ENCODE measurements at regions not wholly inside any gene's neighbourhood (a gene's known extent, or its start where the extent isn't known, plus 50 kb on each side); places are given as distances from the start of the nearest gene placed in this dataset.
A peak's percentile ranks its signal among the peaks of the same experiment; 100 is the strongest.
"Not testable (repeated sequence)": the region's sequence is repeated elsewhere in the genome, so short reads cannot be mapped to it uniquely, and the experiment has no call there.

DNA sequence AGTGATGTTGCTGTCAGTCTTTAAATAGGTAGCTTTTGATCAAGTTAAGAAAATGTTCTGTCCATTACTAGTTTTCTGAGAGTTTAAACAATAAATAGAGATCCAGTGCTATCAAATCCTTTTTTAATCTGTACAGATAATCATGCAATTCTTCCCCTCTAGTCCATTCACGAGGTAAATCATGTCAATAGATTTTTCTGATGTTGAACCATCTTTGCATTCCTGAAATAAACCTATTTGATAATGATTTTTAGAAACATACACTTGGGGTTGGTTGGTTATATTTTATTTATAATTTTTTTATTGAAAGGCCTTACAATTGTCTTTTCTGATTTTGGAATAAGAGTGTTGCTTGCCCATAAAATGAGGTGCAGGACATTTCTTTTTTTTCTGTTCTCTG, 95.0 kb downstream of the FAM53A start:
- DNase-seq (ENCODE audit: low spot score) = no peak

DNA sequence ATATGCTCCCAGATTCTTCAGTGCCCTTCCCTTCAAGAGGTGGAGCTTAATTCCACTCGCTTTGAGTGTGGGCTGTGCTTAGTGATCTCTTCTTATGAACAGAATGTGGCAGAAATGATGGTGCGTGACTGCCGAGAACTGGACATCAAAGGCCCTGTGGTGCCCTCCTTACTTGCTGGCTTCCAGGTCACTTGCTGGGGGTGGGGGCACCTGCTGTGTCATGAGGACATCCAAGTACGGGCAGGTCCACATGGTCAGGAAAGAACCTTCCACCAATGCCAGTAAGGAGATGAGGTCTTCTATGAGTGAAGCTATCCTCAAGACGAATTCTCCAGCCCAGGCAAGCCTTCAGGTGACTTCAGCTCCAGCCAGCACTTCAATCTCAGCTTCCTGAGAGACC, 95.8 kb downstream of the FAM53A start:
- DNase-seq (ENCODE audit: low spot score) = no peak

DNA sequence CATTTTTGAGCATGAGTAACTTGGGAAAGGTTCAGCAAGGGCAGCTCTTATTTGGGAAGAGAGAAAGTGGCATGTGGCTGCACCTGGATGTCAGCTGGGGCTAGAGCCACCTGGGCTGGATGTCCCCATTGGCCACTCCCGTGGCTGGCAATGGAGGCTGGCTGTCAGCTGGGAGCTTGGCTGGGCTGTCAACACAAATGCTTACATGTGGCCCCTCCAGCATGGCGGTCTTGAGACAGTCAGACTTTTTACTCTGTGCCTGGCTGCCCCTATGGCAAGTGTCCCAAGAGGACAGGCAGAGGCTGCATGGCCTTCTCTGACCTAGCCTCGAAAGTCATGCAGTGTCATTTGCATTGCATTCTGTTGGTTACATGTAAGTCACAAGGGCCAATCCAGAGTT, 99.6 kb downstream of the FAM53A start:
- no peak for DNase-seq (ENCODE audit: low spot score)

DNA sequence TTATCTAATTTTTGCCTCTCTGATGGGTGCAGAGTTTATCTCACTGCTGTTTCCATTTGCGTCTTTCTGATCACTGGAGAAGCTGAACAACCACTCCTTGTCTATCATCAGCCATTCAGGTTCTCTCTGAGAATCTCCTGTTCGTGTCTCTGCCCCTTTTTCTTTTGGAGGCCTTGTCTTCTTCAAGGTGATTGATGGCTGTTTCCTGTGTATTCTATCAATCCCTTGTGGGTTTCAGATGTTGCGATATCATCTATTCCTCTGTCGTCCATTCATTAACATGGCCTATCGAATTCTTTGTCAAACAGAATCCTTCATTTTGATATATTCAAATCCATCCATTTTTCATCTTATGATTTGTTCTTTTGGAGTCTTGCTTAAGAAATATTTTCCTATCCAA, 100.3 kb downstream of the FAM53A start:
- no peak for DNase-seq (ENCODE audit: low spot score)

DNA sequence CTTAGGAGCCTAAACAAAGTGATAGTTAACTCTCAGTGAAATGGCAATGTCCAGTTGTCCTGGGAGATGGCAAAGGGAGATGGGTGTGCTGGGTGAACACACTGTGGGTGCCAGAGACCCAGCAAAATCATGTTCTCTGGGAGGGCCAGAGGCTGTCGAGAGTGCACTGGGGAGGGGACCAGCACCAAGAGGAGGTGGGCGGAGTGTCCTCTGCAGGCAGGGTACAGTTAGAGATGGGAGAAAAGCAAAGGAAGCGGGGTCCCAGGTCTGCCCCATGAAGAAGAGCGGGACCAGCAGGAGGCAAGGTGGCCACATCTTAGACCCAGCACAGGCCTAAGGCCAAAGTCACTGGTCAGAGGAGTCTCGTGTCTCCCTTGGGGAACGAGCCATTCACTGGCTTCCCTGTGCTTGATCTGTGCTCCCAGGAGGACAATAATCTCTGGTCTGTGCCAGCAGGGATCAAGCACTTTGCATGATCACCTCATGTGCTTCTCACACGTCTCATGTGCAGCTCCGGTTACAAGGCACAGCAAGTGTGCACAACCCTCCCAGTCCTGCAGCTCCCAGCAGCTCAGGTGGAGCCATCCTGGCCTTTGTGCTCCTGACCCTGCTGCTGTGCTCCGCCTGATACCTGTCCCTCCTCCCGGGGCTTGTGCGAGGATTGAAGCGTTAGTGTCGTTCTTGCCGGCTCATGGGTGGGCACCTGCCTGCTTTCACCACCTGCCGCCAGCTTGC, 100.9 kb downstream of the FAM53A start:
- DNase-seq (ENCODE audit: low spot score) = no peak

DNA sequence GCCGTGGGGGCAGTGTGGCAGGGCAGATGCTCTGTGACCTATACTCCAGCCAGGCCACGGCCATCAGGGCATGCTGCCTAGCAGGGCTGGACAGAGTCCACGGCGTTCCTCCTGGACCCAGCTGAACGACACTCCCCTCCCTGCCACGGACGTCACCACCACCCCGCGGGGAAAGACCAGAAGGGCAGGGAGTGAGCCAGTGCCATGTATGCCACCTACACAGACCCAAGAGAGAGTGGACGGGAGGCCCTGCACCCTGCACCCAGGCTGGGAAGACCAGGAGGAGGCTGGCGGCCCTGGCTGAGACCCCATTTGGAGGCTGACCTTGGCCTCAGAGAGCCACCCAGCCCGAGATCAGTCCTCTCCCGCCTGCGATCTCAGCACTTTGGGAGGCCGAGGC, 101.9 kb downstream of the FAM53A start:
- DNase-seq (ENCODE audit: low spot score) = no peak

DNA sequence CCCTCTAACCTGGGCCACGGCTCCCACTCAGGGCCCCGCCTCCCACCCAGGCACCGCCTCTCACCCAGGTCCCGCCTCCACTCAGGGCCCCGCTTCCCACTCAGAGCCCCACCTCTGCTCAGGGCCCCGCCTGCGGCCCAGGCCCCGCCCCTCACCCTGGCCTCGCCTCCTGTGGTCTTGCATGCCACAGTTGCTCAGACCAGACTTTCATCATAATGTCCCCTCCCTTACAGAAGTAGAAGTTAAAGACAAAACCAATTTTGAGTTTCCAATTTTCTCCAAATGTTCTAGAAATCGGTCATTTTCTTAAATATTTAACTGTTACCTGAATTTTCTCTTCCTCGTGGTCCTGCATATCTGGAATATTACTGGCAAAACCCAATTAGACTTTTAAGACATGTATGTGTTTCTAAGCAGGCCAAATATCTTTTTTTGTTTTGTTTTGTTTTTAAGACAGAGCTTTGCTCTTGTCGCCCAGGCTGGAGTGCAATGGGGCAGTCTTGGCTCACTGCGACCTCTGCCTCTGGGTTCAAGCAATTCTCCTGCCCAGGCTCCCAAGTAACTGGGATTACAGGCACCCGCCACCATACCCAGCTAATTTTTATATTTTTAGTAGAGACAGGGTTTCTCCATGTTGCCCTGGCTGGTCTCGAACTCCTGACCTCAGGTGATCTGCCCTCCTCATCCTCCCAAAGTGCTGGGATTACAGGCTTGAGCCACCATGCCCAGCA, 102.8 kb downstream of the FAM53A start:
- peak; percentile 89 for DNase-seq (ENCODE audit: low spot score)

DNA sequence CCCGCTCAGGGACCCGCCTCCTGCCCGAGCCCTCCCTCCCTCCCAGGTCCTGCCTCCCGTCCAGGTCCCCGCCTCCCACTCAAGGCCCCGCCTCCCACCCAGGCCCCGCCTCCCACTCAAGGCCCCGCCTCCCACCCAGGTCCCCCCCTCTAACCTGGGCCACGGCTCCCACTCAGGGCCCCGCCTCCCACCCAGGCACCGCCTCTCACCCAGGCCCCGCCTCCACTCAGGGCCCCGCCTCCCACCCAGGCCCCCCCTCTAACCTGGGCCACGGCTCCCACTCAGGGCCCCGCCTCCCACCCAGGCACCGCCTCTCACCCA, 103.5 kb downstream of the FAM53A start:
- not testable (repeated sequence) for DNase-seq (ENCODE audit: low spot score)

DNA sequence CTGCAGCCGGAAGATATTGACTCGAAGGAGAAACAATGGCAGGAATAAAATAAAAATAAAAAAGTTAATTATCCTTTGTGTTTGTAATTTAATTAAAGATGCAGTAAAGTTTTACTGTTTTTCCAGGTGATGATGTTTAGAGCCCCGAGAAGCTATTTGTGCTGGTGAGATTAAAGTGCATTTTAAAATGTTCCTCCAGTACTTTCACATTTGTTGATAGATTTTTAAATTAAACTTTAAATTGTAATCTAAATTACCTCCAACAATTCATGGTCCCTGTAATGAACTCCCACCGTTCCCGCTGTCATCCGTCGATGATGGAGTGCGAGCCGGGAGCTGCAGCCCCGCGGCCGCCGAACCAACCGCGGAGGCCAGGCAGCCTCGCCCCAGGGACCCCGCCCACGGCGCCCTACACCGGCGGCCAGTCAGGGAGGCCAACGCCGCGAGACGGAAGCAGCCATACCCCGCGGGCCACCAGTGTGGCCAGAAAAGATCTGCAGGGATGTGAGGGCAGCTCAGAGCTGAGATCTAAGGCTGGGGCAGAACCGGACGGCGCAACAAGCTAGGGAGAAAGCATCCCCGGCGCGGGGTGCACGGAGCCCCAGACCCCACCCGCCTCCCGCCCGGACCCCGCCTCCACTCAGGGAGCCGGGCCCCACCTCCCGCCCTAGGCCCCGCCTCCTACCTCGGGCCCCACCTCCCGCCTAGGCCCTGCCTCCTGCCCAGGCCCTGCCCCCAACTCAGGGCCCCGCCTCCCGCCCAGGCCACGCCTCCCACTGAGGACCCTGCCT, 104.0 kb downstream of the FAM53A start:
- DNase-seq (ENCODE audit: low spot score) = peak; percentile 93

DNA sequence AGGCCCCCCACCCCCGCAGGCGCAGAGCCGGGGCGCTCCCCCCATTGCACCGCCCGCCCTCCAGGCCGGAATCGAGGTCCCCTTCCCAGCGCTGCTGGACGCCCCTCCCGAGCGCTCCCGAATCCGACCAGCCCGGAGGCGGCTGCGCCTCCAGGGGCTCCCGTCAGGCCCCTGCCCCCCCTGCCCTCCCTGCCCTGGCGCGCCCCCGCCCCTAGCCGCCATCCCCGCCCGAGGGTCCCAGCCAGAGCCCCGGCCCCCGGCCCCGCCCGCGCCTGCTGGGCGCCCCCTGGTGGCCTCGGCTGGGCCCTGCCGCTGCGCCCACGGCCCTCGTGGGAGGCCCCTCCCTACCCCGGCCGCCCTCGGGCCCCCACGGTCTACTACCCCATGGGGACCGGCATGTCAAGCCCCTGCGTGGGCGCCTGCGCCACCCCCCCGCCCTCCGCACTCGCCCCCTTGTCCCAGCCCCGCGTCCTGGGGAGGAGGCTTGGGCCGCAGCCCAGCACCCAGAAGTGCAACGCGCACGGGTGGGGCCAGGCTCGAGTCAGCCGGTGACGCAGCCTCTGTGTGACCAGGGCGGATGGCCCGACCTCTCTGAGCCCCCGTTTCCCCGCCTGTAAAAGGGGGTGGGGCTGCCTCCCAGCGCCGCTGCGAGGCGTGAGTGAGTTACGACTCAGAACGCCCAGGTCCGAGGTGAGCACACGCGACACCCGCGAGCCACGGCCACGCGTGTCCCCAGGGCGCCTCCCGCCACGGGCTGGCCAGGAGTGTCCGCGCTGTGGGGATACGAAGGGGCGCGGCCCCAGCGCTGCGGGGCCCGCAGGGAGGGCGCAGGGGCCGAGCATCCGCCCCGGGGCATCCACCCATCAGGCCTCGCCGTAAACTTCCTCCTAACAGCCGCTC, 104.9 kb downstream of the FAM53A start:
- DNase-seq (ENCODE audit: low spot score) = peak; percentile 69

DNA sequence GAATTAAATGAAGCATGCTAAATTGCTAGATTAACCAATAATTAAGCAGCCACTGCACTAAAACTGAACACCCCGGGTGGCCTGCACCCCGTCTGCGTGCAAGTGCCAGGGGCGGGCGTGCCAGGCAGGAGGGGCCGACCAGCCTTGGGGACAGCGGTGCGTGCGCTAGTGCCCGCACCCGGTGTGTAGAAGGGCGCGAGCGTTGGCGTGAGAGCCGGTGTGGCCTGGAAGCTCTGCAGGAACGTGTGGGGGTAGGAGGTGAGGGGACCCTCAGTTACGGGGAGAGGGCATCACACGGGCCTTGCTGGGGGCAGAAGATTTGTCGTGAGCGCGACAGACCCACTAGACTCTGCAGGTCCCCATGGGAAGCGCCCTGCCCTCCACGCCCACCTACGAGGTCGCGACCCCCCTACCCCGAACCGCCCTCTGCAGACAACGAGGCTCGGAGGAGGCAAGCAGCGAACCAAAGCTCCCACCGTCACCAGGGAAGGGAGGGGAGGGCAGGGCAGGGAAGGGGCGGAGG, 105.8 kb downstream of the FAM53A start:
- no peak for DNase-seq (ENCODE audit: low spot score)

DNA sequence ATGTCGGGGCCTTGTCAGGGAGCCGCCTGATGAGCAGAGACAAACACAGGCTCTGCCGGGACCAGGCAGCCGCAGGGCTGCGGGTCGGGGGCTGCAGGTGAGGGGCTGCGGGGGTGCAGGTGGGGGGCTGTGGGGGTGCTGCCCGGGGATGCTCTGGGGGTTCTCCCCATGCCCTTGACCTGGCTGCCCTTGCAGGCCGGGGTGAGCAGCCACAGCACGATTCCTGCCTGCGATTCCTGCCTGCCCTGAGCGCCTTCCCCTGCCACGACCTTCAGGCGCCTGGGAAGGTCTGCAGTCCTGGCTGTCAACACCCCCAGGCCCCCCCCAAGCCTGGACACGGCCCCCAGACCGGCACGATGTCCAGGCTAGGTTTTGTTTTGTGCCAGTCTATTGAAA, 106.3 kb downstream of the FAM53A start:
- no peak for DNase-seq (ENCODE audit: low spot score)

DNA sequence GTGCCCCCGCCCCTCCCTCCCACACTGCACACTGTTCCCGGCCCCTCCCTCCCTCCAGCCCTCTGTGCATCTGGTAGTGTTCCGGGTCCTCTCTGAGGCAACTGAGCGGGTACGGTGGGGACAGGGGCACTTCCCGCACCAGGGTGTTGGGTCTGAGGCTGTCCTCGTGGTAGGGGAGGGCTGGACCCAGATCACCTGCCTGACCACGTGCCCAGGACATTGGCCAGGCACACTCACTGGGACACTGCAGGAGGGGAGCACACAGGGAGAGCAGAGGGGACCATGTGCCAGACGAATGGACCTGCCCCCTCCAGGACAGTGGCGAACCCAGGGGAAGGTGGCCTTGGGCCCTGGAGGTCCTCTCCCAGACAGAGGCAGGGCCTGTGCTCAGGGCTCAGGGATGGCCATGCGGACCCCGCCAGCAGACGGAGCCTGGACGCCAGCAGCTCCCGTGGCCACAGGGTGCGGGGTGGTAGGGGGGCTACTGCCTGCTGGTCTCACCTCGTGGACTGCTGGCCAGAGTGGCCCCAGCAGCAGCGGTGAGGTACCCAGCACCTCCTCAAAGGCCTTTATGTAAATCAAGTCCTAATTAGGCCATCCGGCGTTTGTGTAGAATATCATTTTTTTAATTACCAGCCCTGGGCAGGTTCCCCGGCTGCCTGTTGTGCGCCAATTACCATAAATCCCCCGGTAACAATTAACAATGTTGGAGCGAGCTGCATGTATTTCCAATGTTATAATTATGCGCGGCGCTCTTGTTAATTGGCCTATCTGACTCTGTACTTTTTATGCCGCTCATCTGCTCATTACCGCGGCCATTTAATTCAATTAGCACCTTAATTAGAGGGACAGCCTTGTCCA, 106.9 kb downstream of the FAM53A start:
- no peak for DNase-seq (ENCODE audit: low spot score)

DNA sequence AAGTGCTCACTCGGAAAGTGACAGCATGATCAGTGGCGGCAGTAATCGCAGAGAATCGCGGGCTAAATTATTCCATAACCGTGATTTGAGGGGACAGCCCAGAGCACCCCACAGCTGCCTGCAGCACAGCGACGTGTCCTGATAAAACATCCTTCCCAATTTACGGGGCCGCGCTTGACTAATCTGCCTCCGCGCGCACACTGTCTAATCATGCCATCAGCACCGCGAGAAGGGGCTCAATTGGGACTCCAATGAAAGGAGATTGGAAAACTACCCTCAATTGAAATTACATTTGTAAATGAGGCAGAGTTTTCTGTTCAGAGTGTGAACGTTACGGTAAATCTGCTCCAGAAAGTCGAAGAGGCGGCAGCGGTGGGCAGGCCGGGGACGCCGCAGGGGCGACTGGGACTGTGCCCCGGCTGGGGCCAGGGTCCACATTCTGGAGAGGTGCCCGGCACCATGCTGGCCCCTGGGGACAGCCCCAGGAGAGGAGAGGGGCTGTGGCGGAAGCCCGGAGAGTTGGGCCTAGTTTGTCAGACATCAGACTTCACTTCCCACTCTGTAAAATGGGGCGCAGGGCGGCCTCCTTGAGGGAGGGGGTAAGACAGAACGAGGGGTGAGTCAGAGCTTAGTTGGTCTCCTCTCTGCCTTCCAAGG, 107.7 kb downstream of the FAM53A start:
- no peak for DNase-seq (ENCODE audit: low spot score)

DNA sequence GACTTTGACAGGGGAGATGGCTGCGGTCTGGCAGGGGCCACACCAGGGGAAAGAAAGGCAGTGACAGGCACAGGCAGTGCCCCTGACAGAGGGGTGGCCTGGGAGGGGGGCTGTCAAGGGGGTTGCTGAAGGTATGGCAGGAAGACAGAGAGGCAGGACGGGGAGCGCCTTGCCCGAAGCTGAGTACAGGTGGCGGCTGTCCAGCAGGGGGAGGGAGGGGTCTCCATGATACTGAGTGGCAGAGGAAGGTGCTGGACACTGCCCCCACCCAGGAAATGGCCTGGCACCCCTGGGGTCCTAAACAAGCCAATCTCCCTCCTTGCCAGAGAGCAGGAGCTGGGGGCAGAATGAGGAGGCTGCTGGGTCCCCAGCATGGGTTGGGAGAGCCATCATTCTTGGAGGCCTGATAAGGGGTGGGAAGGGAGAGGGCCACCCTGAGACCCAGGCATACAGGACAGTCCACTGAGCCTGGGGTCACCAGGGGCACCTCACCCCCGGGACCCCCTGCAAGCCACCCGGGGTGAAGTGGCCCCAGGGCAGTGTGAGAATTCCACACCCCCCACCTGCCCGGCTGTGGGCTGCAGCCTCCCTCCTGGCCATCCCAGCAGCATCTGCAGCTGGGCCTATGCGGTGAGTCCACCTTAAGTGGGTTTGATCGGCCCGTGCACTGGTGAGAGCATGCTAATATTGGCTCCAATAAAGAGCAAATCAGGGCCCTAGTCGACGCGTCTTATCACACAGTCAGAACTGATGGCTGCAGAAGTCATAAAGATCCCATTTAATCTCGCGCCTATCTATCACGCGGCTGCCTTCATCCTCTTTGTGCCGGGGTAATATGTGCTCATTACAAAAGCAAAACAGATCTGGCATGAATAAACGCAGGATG, 108.5 kb downstream of the FAM53A start:
- DNase-seq (ENCODE audit: low spot score) = no peak

DNA sequence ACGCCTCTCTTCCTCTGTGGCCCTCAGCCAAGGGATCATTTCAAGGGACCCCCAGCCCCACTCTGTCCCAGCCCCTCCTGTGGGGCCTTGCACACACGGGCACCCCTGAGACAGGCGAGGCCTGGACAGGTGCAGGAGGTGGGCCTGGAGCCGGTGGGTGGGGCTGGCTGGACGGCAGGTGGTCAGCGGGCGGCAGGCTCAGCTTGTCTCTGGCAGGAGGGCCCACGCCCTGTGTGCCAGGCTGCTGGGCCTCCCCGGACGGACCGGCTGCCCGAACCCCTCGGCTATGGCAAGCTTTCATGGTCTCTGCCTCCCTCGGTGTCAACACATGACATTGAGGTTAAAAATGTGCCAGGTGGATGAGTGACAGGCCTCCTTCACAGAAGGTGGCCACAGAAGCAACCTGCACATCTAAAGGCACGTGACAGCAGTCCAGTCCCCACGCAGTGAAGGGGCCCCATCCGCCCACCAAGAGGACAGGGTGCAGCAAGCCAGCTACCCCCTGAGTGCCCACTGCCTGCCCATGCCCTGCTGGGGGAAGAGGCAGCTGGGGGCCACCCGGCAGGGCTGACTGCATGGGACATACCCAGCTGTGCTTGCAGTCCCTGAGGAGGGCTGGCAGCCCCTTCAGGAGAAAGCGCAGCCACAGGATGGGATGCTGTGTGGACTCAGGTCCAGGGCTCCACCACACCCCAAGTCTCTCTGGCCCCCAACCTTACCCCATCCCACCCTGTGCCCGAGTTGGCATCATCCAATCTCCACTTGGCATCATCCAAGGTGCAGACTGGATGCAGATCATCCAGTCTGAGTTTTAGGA, 109.3 kb downstream of the FAM53A start:
- no peak for DNase-seq (ENCODE audit: low spot score)

DNA sequence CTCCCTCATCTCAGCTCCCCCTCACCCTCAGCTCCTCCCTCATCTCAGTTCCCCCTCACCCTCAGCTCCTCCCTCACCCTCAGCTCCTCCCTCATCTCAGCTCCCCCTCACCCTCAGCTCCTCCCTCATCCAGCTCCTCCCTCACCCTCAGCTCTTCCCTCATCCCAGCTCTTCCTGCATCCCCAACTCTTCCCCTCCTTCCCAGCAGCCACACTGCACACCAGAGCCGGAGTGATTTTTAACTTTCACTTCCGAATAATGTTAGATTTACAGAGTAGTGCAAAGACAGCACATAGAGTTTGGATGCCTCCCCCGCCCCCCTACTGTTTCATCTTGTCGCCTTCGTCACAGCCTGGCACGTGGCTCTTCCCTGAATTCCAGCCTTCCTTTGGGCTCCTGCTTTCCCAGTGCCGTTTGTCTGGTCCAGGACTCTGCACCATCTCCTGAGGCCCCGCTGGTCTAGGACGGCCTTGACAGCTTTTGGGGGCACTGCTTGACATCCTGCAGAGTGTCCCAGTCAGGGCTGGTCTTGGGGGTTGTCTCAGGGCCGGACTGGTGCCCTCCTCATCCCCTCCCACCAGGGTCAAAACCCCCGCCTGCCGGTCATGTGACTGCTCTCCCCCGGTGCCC, 110.2 kb downstream of the FAM53A start:
- no peak for DNase-seq (ENCODE audit: low spot score)

Data from NAMALWA (cell line).